NCI-H2081 treated with DMSO at 0.1 percent for 48 hours (cell line): ENCODE measurements at regions not wholly inside any gene's neighbourhood (a gene's known extent, or its start where the extent isn't known, plus 50 kb on each side); places are given as distances from the start of the nearest gene placed in this dataset.
"Not testable (repeated sequence)": the region's sequence is repeated elsewhere in the genome, so short reads cannot be mapped to it uniquely, and the experiment has no call there.

Source experiments
- DNase-seq: peaks from one replicate; lab custom pipeline; 2025; lab: John Stamatoyannopoulos, UW

GRCh38 chr4:17009871-17010367, 111.5 kb upstream of the LDB2 start:
- no peak for DNase-seq

GRCh38 chr4:17008834-17009345, 110.4 kb upstream of the LDB2 start:
- DNase-seq, result no peak

GRCh38 chr4:17003606-17004392, 105.4 kb upstream of the LDB2 start:
- DNase-seq, result not testable (repeated sequence)

GRCh38 chr4:16995451-16995850, 97.0 kb upstream of the LDB2 start:
- no peak for DNase-seq

- DNase-seq, result no peak
Observed at GRCh38 chr4:16993956-16994840, 95.8 kb upstream of the LDB2 start.

GRCh38 chr4:16992566-16993225, 94.3 kb upstream of the LDB2 start:
- DNase-seq, result no peak

GRCh38 chr4:16991450-16991849, 93.0 kb upstream of the LDB2 start:
- DNase-seq, result no peak

GRCh38 chr4:16989371-16989770, 90.9 kb upstream of the LDB2 start:
- DNase-seq, result no peak

GRCh38 chr4:16988814-16989213, 90.4 kb upstream of the LDB2 start:
- no peak for DNase-seq

GRCh38 chr4:16977081-16977480, 78.6 kb upstream of the LDB2 start:
- no peak for DNase-seq

GRCh38 chr4:16969696-16970135, 71.3 kb upstream of the LDB2 start:
- no peak for DNase-seq

- no peak for DNase-seq
Observed at GRCh38 chr4:16967722-16968121, 69.3 kb upstream of the LDB2 start.

GRCh38 chr4:16959305-16959704, 60.9 kb upstream of the LDB2 start:
- DNase-seq, result no peak

GRCh38 chr4:16952896-16953630, 54.6 kb upstream of the LDB2 start:
- DNase-seq, result no peak

GRCh38 chr4:16952462-16952871, 54.0 kb upstream of the LDB2 start:
- no peak for DNase-seq
